GM12865 (cell line): ENCODE measurements at regions not wholly inside any gene's neighbourhood (a gene's known extent, or its start where the extent isn't known, plus 50 kb on each side); places are given as distances from the start of the nearest gene placed in this dataset.
"Not testable (repeated sequence)": the region's sequence is repeated elsewhere in the genome, so short reads cannot be mapped to it uniquely, and the experiment has no call there.

ENCODE experiments used
- DNase-seq: peaks from one replicate; pipeline ENCODE4 v3.0.0; 2010; ENCODE audit warnings: low read depth
- H3K4me3 ChIP-seq: 2 replicates; pipeline ENCODE4 v1.5.1; 2011; ENCODE audit warnings: mild to moderate bottlenecking, low read depth, low read length, control low read depth
- TF ChIP-seq, protein P1 (sequence below): IDR thresholded peaks from 2 replicates; pipeline ENCODE4 v1.5.1; 2011; ENCODE audit warnings: low read length, control low read depth, low read depth, inconsistent platforms; ENCODE audit not compliant: insufficient read depth; ENCODE audit errors: missing control alignments

DNA sequence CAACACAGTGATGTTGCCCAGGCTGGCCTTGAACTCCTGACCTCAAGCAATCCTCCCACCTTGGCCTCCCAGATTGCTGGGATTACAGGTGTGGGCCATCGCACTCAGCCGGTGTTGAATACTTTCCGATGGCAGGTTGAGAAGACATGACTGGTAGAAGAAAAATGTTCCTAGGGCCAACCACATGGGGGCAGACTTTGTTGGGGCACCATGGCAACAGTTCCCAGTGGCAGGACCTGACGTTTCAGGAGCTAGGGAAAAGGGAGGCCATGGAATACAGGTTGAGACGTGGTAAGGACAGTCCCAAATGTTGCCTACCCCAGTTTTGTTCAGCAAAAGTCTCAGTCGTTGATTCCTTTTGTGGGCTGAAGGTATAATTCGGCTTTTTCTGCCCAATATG lies 134.6 kb downstream of the ASMT start:
- no peak for DNase-seq
- no peak overlapping the region for H3K4me3 ChIP-seq
- TF ChIP-seq, protein P1, sequence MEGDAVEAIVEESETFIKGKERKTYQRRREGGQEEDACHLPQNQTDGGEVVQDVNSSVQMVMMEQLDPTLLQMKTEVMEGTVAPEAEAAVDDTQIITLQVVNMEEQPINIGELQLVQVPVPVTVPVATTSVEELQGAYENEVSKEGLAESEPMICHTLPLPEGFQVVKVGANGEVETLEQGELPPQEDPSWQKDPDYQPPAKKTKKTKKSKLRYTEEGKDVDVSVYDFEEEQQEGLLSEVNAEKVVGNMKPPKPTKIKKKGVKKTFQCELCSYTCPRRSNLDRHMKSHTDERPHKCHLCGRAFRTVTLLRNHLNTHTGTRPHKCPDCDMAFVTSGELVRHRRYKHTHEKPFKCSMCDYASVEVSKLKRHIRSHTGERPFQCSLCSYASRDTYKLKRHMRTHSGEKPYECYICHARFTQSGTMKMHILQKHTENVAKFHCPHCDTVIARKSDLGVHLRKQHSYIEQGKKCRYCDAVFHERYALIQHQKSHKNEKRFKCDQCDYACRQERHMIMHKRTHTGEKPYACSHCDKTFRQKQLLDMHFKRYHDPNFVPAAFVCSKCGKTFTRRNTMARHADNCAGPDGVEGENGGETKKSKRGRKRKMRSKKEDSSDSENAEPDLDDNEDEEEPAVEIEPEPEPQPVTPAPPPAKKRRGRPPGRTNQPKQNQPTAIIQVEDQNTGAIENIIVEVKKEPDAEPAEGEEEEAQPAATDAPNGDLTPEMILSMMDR = no peak

DNA sequence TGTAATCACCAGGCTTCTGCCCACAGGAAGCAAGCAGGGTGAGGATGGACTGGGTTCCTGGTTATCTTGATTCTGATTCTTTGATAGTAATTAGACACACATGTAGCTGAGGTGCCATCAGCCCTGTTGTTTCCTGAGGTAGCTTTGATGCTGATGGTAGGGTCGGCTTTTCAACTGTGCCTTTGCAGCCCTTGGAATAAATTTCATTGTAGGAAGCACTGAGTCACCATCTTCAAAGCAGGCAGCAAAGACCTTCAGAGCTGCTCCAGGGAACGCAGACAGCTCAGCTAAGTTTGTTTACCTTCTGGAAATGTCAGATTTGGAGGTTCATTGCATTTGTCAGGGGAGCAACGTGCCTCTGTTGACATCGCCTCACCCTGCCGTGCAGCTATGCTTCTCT lies 135.4 kb downstream of the ASMT start:
- no peak for DNase-seq
- TF ChIP-seq, protein P1 = no peak
- H3K4me3 ChIP-seq = no peak overlapping the region

DNA sequence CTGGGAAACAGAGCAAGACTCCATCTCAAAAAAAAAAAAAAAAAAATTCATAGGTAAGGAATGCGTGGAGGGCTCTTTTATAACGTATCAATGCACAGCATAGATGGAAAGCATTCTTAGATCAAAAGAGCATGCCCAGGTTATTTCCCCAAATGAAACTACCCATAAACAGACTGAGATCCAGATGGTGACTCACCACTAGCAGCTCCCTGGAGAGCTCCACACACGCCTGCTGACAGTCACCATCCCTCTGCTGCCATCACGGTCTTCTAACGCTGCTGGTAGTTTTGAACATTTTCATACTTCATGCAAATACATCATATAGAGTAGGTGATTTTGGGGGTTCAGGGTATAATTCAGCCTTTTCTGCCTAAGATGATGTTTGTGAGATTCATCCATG lies 136.9 kb downstream of the ASMT start:
- no peak overlapping the region for H3K4me3 ChIP-seq
- TF ChIP-seq, protein P1 = no peak
- DNase-seq = no peak

DNA sequence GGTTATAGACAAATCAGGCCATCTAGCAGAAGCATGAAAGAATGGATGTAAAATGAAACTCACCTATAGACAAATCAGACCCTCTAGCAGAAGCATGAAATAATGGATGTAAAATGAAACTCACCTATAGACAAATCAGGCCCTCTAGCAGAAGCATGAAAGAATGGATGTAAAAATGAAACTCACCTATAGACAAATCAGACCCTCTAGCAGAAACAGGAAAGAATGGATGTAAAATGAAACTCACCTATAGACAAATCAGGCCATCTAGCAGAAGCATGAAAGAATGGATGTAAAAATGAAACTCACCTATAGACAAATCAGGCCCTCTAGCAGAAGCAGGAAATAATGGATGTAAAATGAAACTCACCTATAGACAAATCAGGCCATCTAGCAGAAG lies 137.9 kb downstream of the ASMT start:
- DNase-seq, H3K4me3 ChIP-seq: not testable (repeated sequence)

DNA sequence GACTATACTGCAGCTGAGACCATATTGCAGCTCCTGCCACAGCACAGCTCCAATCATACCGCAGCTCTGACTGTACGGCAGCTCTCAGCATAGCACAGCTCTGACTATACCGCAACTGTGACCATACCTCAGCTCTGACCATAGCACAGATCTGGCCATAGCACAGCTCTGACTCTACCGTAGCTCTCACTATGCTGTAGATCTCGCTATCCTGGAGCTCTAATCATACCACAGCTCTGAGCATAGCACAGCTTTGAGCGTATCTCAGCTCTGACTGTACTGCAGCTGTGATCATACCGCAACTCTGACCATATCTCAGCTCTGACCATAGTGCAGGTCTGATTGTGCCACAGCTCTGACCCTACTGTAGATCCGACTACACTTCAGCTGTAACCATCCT lies 139.2 kb downstream of the ASMT start:
- TF ChIP-seq, protein P1 = no peak
- DNase-seq = no peak
- H3K4me3 ChIP-seq = no peak overlapping the region

DNA sequence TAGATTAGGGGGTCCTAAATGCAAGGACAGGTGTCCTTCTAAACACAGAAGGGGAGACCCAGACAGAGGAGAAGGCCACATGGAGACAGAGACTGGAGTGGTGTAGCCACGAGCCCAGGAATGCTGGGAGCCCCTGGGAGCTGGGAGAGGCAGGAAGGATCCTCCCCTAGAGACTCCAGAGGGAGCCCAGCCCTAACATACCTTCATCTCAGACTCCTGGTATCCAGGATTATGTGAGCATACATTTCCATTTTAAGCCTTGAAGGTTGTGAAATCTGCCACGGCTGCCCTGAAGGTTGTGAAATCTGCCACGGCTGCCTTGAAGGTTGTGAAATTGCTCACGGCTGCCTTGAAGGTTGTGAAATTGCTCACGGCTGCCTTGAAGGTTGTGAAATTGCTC lies 148.4 kb downstream of the ASMT start:
- TF ChIP-seq, protein P1 = no peak
- no peak for DNase-seq
- no peak overlapping the region for H3K4me3 ChIP-seq

DNA sequence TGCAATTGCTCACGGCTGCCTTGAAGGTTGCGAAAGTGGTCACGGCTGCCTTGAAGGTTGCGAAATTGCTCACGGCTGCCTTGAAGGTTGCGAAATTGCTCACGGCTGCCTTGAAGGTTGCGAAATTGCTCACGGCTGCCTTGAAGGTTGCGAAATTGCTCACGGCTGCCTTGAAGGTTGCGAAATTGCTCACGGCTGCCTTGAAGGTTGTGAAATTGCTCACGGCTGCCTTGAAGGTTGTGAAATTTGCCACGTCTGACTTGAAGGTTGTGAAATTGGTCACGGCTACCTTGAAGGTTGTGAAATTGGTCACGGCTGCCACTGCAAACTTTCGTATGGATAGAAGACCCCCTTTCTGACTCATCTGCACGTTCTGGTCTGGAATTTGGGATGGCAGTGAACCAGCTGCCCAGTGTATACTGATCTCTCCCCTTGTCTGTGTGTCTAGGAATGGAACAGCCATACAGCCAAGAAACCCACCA lies 150.1 kb downstream of the ASMT start:
- DNase-seq = peak; percentile 55

DNA sequence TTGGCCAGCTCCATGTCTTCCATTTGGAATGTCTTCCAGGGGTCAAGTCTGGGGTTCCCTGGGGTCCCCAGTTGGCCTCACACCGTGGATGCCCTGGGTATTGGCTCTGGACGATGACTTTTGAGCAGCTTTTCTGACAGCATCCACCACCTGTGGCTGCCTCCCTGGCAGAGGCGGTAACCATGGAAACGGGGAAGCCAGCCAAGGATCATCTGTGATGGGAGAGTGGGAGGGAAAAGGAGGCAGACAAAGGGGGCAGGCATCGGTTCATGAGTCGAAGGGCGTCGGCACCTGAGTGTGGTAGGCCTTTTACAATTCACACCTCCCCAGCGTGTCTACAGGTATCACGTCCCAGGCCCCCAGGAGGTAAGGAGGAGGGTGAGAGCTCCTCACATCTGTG lies 152.2 kb downstream of the ASMT start:
- H3K4me3 ChIP-seq = no peak overlapping the region
- TF ChIP-seq, protein P1 = no peak
- no peak for DNase-seq

More for the DNA sequence above, 150.1 kb downstream of the ASMT start:
- not testable (repeated sequence) for H3K4me3 ChIP-seq
